WTC11 (cell line): ENCODE measurements at regions not wholly inside any gene's neighbourhood (a gene's known extent, or its start where the extent isn't known, plus 50 kb on each side); places are given as distances from the start of the nearest gene placed in this dataset.

ENCODE experiments used
- ATAC-seq: fragments of 200-7000 bp; cut with Tn5 transposase; 2 replicates; pipeline ENCODE4 v1.10.0; 2021; ENCODE audit warnings: mild to moderate bottlenecking, moderate library complexity
- CTCF ChIA-PET: fragments of 300-600 bp; sonication (Branson Sonifier 250); formaldehyde crosslinking; loops from one replicate; lab custom pipeline; 2021; ENCODE audit warnings: antibody characterized with exemption; lab: Charles Lee
- POLR2A ChIA-PET: fragments of 350-600 bp; sonication (Branson Sonifier 250); formaldehyde crosslinking; loops from one replicate; lab custom pipeline; 2021; ENCODE audit warnings: antibody characterized with exemption; lab: Charles Lee
- DNase-seq: peaks from one replicate; pipeline ENCODE4 v3.0.0; 2021; ENCODE audit warnings: low spot score
- H3K27ac Mint-ChIP-seq: 2 replicates; pipeline ENCODE4 v1.8.0; 2021; ENCODE audit warnings: mixed read lengths
- H3K27me3 Mint-ChIP-seq: 2 replicates; pipeline ENCODE4 v1.8.0; 2021; ENCODE audit warnings: low read depth, mild to moderate bottlenecking, moderate library complexity, mixed read lengths
- H3K36me3 Mint-ChIP-seq: 2 replicates; pipeline ENCODE4 v1.8.0; 2021; ENCODE audit warnings: mixed read lengths
- H3K4me1 Mint-ChIP-seq: 2 replicates; pipeline ENCODE4 v1.8.0; 2022; ENCODE audit warnings: mixed read lengths
- H3K4me3 Mint-ChIP-seq: 2 replicates; pipeline ENCODE4 v1.8.0; 2021; ENCODE audit warnings: mild to moderate bottlenecking, moderate library complexity, mixed read lengths
- H3K9me3 Mint-ChIP-seq: 2 replicates; pipeline ENCODE4 v1.8.0; 2021; ENCODE audit warnings: mixed read lengths
- ATF2 ChIP-seq: sonication (generic); formaldehyde crosslinking; IDR thresholded peaks from 2 replicates; pipeline ENCODE4 v1.8.1; 2022; ENCODE audit warnings: low read depth, missing genetic modification reagents, borderline replicate concordance
- CDX4 ChIP-seq: fragments of 250-450 bp; sonication (Bioruptor Pico); IDR thresholded peaks from 2 replicates; pipeline ENCODE4 v1.9.0; 2021; ENCODE audit warnings: moderate library complexity, mild to moderate bottlenecking, inconsistent platforms, borderline replicate concordance
- CREB1 ChIP-seq: sonication (generic); formaldehyde crosslinking; IDR thresholded peaks from 2 replicates; pipeline ENCODE4 v1.8.0; 2023; ENCODE audit warnings: mild to moderate bottlenecking, missing genetic modification reagents
- CTCF ChIP-seq: fragments of 200-600 bp; IDR thresholded peaks from 2 replicates; pipeline ENCODE4 v1.8.0; 2022; ENCODE audit warnings: antibody characterized with exemption
- ERG ChIP-seq: fragments of 250-450 bp; sonication (Bioruptor Pico); IDR thresholded peaks from 2 replicates; pipeline ENCODE4 v1.8.0; 2021; ENCODE audit warnings: mild to moderate bottlenecking
- FOXP4 ChIP-seq: sonication (generic); formaldehyde crosslinking; IDR thresholded peaks from 2 replicates; pipeline ENCODE4 v1.8.0; 2022; ENCODE audit warnings: mild to moderate bottlenecking, missing genetic modification reagents
- GRHL2 ChIP-seq: fragments of 250-450 bp; sonication (Bioruptor Pico); IDR thresholded peaks from 2 replicates; pipeline ENCODE4 v1.8.0; 2022; ENCODE audit warnings: mild to moderate bottlenecking, moderate library complexity; ENCODE audit not compliant: insufficient replicate concordance, severe bottlenecking
- IRF1 ChIP-seq: sonication (generic); formaldehyde crosslinking; IDR thresholded peaks from 2 replicates; pipeline ENCODE4 v1.8.0; 2023; ENCODE audit warnings: missing genetic modification reagents
- JUN ChIP-seq: sonication (generic); formaldehyde crosslinking; IDR thresholded peaks from 2 replicates; pipeline ENCODE4 v1.8.0; 2023; ENCODE audit warnings: mild to moderate bottlenecking, missing genetic modification reagents
- MXD4 ChIP-seq: fragments of 250-450 bp; sonication (Bioruptor Pico); IDR thresholded peaks from 2 replicates; pipeline ENCODE4 v1.8.0; 2021; ENCODE audit warnings: mild to moderate bottlenecking, moderate library complexity, borderline replicate concordance
- NFE2L1 ChIP-seq: sonication (generic); formaldehyde crosslinking; IDR thresholded peaks from 2 replicates; pipeline ENCODE4 v1.8.1; 2023; ENCODE audit warnings: missing genetic modification reagents
- NR2C2 ChIP-seq: sonication (generic); formaldehyde crosslinking; IDR thresholded peaks from 2 replicates; pipeline ENCODE4 v1.8.0; 2022; ENCODE audit warnings: mild to moderate bottlenecking, missing genetic modification reagents
- PRRX2 ChIP-seq: fragments of 250-450 bp; sonication (Bioruptor Pico); IDR thresholded peaks from 2 replicates; pipeline ENCODE4 v1.8.0; 2021; ENCODE audit warnings: mild to moderate bottlenecking
- USF2 ChIP-seq: sonication (generic); formaldehyde crosslinking; IDR thresholded peaks from 2 replicates; pipeline ENCODE4 v1.8.1; 2023; ENCODE audit warnings: mild to moderate bottlenecking, missing genetic modification reagents, moderate library complexity
- ZNF121 ChIP-seq: sonication (generic); formaldehyde crosslinking; IDR thresholded peaks from 2 replicates; pipeline ENCODE4 v1.8.0; 2023; ENCODE audit warnings: missing genetic modification reagents
- ZNF281 ChIP-seq: sonication (generic); formaldehyde crosslinking; IDR thresholded peaks from 2 replicates; pipeline ENCODE4 v1.8.0; 2023; ENCODE audit warnings: mild to moderate bottlenecking, missing genetic modification reagents
- ZNF416 ChIP-seq: fragments of 250-450 bp; sonication (Bioruptor Pico); IDR thresholded peaks from 2 replicates; pipeline ENCODE4 v1.9.0; 2021; ENCODE audit warnings: mild to moderate bottlenecking, inconsistent platforms
- ZNF671 ChIP-seq: fragments of 250-450 bp; sonication (Bioruptor Pico); IDR thresholded peaks from 2 replicates; pipeline ENCODE4 v1.8.0; 2021; ENCODE audit warnings: mild to moderate bottlenecking

- ChIA-PET POLR2A (no interaction called here), CTCF (no interaction called here)
- H3K27ac Mint-ChIP-seq = no peak overlapping the region
- H3K27me3 Mint-ChIP-seq = peaks cover 22% of the 10 kb centered on the region
- H3K4me1 Mint-ChIP-seq = peaks cover 2% of the 10 kb centered on the region
- no peak for DNase-seq
- peaks cover 9% of the 10 kb centered on the region for H3K36me3 Mint-ChIP-seq
- H3K4me3 Mint-ChIP-seq = no peak overlapping the region
- peaks cover 22% of the 10 kb centered on the region for H3K9me3 Mint-ChIP-seq
- TF ChIP-seq GRHL2 (CRISPR knock-in tag) (no peak), CTCF (no peak), CREB1 (no peak), NR2C2 (CRISPR knock-in tag) (no peak), PRRX2 (no peak), NFE2L1 (CRISPR knock-in tag) (no peak), MXD4 (no peak), ZNF121 (CRISPR knock-in tag) (no peak), FOXP4 (CRISPR knock-in tag) (no peak), ZNF416 (CRISPR knock-in tag) (no peak), IRF1 (CRISPR knock-in tag) (no peak), CDX4 (CRISPR knock-in tag) (no peak), ZNF671 (no peak), JUN (CRISPR knock-in tag) (no peak), ATF2 (CRISPR knock-in tag) (no peak), ERG (CRISPR knock-in tag) (no peak)
- peak; percentile 53; the same call in 1 of the 2 replicates for ATAC-seq
These were observed 145.4 kb upstream of the PIK3C3 start for GRCh38 chr18:41809652-41810051.

- no peak overlapping the region for H3K27ac Mint-ChIP-seq
- POLR2A ChIA-PET = no interaction called here
- ATAC-seq (no peak), DNase-seq (no peak)
- no peaks in the 10 kb centered on the region for H3K9me3 Mint-ChIP-seq
- TF ChIP-seq USF2 (CRISPR knock-in tag) (no peak), ZNF416 (CRISPR knock-in tag) (no peak), ZNF281 (no peak)
- no peaks in the 10 kb centered on the region for H3K36me3 Mint-ChIP-seq
- no peak overlapping the region for H3K4me3 Mint-ChIP-seq
- no peaks in the 10 kb centered on the region for H3K4me1 Mint-ChIP-seq
- no peaks in the 10 kb centered on the region for H3K27me3 Mint-ChIP-seq
- CTCF ChIA-PET = interaction anchor here (0.6 kb wide), 1 partner anchor 12 kb away, joined by 3 read pairs; no protein-coding TSS in a partner anchor
These were observed 149.7 kb upstream of the PIK3C3 start for GRCh38 chr18:41805341-41805740.
